Hepatocyte (in vitro differentiated cells): ENCODE measurements at regions not wholly inside any gene's neighbourhood (a gene's known extent, or its start where the extent isn't known, plus 50 kb on each side); places are given as distances from the start of the nearest gene placed in this dataset.

Experiments
- DNase-seq: peaks from one replicate; pipeline ENCODE4 v3.0.0-alpha.2; 2016; ENCODE audit warnings: low spot score
- H2AFZ ChIP-seq: fragments of 200-600 bp; sonication (generic); 2 replicates; pipeline ENCODE4 v1.6.0; 2016; ENCODE audit warnings: antibody characterized with exemption, mild to moderate bottlenecking
- H3K27ac ChIP-seq: fragments of 200-600 bp; sonication (generic); 2 replicates; pipeline ENCODE4 v1.5.1; 2016; ENCODE audit warnings: mild to moderate bottlenecking
- H3K27me3 ChIP-seq: fragments of 200-600 bp; sonication (generic); 2 replicates; pipeline ENCODE4 v1.6.1; 2016
- H3K36me3 ChIP-seq: fragments of 200-600 bp; sonication (generic); replicated peaks from 2 replicates; pipeline ENCODE4 v1.5.1; 2016; ENCODE audit warnings: low read depth; ENCODE audit not compliant: insufficient read depth
- H3K4me1 ChIP-seq: fragments of 200-600 bp; sonication (generic); 2 replicates; pipeline ENCODE4 v1.5.1; 2016; ENCODE audit warnings: mild to moderate bottlenecking, moderate library complexity; ENCODE audit not compliant: insufficient read depth
- H3K4me2 ChIP-seq: fragments of 200-600 bp; sonication (generic); 2 replicates; pipeline ENCODE4 v1.6.0; 2016
- H3K4me3 ChIP-seq: fragments of 200-600 bp; sonication (generic); 2 replicates; pipeline ENCODE4 v1.5.1; 2016; ENCODE audit warnings: mild to moderate bottlenecking
- H3K79me2 ChIP-seq: fragments of 200-600 bp; sonication (generic); 2 replicates; pipeline ENCODE4 v1.6.0; 2017; ENCODE audit warnings: mild to moderate bottlenecking
- H3K9me2 ChIP-seq: fragments of 200-600 bp; sonication (generic); replicated peaks from 2 replicates; pipeline ENCODE4 v1.6.0; 2017; ENCODE audit warnings: mild to moderate bottlenecking; ENCODE audit not compliant: insufficient read depth
- H3K9me3 ChIP-seq: fragments of 200-600 bp; sonication (generic); 2 replicates; pipeline ENCODE4 v1.5.1; 2016; ENCODE audit warnings: low read depth, mild to moderate bottlenecking
- H4K20me1 ChIP-seq: fragments of 200-600 bp; sonication (generic); 2 replicates; pipeline ENCODE4 v1.6.0; 2016; ENCODE audit warnings: mild to moderate bottlenecking; ENCODE audit not compliant: insufficient read depth, poor library complexity, severe bottlenecking
- EZH2 ChIP-seq: fragments of 200-600 bp; sonication (generic); IDR thresholded peaks from 2 replicates; pipeline ENCODE4 v1.6.1; 2016; ENCODE audit warnings: antibody characterized with exemption, mild to moderate bottlenecking, borderline replicate concordance
- EZH2phosphoT487 ChIP-seq: fragments of 200-600 bp; sonication (generic); IDR thresholded peaks from one replicate; pipeline ENCODE4 v1.6.1; 2018; ENCODE audit warnings: antibody characterized with exemption, mild to moderate bottlenecking, low read depth, moderate library complexity; ENCODE audit not compliant: unreplicated experiment, severe bottlenecking
- WGBS: methylation state at CpG from one replicate; pipeline ENCODE4 v1.1.6; 2016; ENCODE audit warnings: low lambda C conversion rate; ENCODE audit errors: missing lambda C conversion rate; 5-methylcytosine and 5-hydroxymethylcytosine counted together
- TF ChIP-seq, protein P1 (sequence below): fragments of 200-600 bp; sonication (generic); IDR thresholded peaks from 2 replicates; pipeline ENCODE4 v1.5.1; 2016; ENCODE audit warnings: antibody characterized with exemption, mild to moderate bottlenecking; ENCODE audit not compliant: poor library complexity

DNA sequence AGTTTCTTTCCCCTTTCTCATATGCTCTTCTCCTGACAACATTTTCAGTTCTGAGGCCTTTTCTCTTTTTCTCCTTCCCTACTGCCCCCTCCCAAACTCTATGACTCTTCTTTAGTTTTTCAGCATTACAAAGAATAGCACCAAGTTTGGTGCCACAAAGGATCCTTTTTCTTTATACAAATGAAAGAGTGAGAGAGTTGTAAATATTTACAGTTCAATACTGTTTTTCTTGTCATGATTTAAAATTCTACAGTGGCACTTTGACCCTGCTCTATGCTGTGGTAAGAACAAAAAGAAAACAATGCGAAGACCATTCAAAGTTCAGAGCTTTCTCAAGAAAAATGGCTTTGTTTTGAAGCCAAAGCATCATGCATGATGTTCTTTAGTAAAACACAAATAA, 667.9 kb upstream of the SGO1 start:
- no peaks in the 10 kb centered on the region for H3K9me2 ChIP-seq
- 74% methylated on average over 1 of the region's 1 CpG for WGBS
- no peaks in the 10 kb centered on the region for H3K79me2 ChIP-seq
- H4K20me1 ChIP-seq, result no peaks in the 10 kb centered on the region
- no peaks in the 10 kb centered on the region for H3K9me3 ChIP-seq
- H3K27me3 ChIP-seq, result no peaks in the 10 kb centered on the region
- H3K4me3 ChIP-seq, result no peak overlapping the region
- no peak overlapping the region for H3K27ac ChIP-seq
- H3K36me3 ChIP-seq, result no peaks in the 10 kb centered on the region
- TF ChIP-seq EZH2, result no peak
- no peak for TF ChIP-seq EZH2phosphoT487
- TF ChIP-seq, protein P1, sequence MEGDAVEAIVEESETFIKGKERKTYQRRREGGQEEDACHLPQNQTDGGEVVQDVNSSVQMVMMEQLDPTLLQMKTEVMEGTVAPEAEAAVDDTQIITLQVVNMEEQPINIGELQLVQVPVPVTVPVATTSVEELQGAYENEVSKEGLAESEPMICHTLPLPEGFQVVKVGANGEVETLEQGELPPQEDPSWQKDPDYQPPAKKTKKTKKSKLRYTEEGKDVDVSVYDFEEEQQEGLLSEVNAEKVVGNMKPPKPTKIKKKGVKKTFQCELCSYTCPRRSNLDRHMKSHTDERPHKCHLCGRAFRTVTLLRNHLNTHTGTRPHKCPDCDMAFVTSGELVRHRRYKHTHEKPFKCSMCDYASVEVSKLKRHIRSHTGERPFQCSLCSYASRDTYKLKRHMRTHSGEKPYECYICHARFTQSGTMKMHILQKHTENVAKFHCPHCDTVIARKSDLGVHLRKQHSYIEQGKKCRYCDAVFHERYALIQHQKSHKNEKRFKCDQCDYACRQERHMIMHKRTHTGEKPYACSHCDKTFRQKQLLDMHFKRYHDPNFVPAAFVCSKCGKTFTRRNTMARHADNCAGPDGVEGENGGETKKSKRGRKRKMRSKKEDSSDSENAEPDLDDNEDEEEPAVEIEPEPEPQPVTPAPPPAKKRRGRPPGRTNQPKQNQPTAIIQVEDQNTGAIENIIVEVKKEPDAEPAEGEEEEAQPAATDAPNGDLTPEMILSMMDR, result no peak
- no peak for DNase-seq
- peaks cover 5% of the 10 kb centered on the region for H3K4me1 ChIP-seq
- H3K4me2 ChIP-seq, result no peak overlapping the region
- H2AFZ ChIP-seq, result no peak overlapping the region

DNA sequence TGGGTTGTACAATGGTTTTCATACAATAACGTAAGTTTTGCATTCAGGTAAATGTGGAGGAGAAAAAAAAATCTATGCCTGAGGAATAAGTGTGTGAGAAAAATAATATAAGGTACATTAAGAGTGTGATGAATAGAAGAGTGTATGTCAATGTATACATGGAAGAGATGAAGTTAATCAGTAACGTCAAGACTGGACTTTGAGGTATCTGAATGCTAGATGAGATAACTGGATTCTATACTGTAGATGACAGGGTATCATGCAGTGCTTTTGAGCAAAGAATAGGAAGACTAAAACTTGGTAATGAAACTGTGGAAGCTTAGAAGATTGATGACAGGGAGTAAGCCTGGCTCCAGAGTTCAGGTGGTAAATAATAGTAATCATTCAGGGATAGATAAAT, 666.7 kb upstream of the SGO1 start:
- no peaks in the 10 kb centered on the region for H3K27me3 ChIP-seq
- WGBS, result 86% methylated on average over 2 of the region's 2 CpGs
- H3K4me3 ChIP-seq, result no peak overlapping the region
- no peaks in the 10 kb centered on the region for H3K36me3 ChIP-seq
- no peak for DNase-seq
- H3K9me2 ChIP-seq, result no peaks in the 10 kb centered on the region
- H3K9me3 ChIP-seq, result no peaks in the 10 kb centered on the region
- no peak overlapping the region for H3K27ac ChIP-seq
- peaks cover 5% of the 10 kb centered on the region for H3K4me1 ChIP-seq
- no peak overlapping the region for H3K4me2 ChIP-seq
- H3K79me2 ChIP-seq, result no peaks in the 10 kb centered on the region
- H2AFZ ChIP-seq, result no peak overlapping the region
- TF ChIP-seq EZH2 (no peak), EZH2phosphoT487 (no peak)
- TF ChIP-seq, protein P1, result no peak
- H4K20me1 ChIP-seq, result no peaks in the 10 kb centered on the region

DNA sequence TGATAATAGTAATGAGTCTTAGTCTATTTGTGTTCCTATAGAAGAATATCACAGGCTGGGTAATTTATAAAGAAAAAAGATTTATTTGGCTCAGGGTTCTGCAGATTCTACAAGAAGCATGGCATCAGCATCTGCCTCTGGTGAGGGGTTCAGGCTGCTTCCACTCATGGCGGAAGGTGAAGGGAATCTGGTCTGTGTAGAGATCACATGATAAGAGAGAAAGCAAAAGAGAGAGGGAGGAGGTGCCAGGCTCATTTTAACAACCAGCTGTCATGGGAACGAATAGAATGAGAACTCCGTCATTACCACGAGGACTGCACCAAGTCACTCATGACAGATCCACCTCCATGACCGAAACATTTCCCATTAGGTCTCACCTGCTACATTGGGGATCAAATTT, 664.0 kb upstream of the SGO1 start:
- no peak for TF ChIP-seq EZH2
- TF ChIP-seq, protein P1, result no peak
- Histone ChIP-seq H3K36me3 (no peaks in the 10 kb centered on the region), H3K9me3 (no peaks in the 10 kb centered on the region), H3K4me1 (peaks cover 5% of the 10 kb centered on the region), H3K27me3 (no peaks in the 10 kb centered on the region), H3K4me3 (no peak overlapping the region), H2AFZ (no peak overlapping the region), H3K27ac (no peak overlapping the region), H3K4me2 (no peak overlapping the region), H3K9me2 (no peaks in the 10 kb centered on the region), H4K20me1 (no peaks in the 10 kb centered on the region), H3K79me2 (no peaks in the 10 kb centered on the region)
- WGBS, result 75% methylated on average over 5 of the region's 5 CpGs
- no peak for DNase-seq

DNA sequence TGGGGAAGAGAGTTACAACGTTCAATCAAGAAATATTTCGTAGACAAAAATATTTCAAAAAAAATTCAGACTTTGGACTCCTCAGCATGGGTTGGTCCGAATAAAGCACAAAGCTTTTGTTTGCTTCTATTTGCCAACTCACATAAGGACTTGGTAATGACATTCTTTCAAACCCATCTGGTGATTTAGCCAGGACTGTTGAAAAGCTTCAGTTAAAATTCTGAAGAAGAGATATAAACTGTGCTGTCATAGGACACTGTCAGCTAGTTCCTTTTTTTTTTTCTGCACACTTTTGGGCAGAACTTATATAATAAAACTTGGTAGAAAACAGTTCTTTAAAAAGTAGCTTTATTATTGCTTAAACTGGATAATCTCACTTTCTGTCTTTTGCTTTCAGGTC, 660.8 kb upstream of the SGO1 start:
- no peaks in the 10 kb centered on the region for H3K27me3 ChIP-seq
- no peaks in the 10 kb centered on the region for H3K9me3 ChIP-seq
- H3K36me3 ChIP-seq, result no peaks in the 10 kb centered on the region
- no peak for TF ChIP-seq EZH2
- 64% methylated on average over 3 of the region's 3 CpGs for WGBS
- no peak overlapping the region for H3K4me3 ChIP-seq
- H3K79me2 ChIP-seq, result no peaks in the 10 kb centered on the region
- DNase-seq, result no peak
- no peak overlapping the region for H3K4me2 ChIP-seq
- peaks cover 15% of the 10 kb centered on the region for H3K4me1 ChIP-seq
- H2AFZ ChIP-seq, result no peak overlapping the region
- H3K27ac ChIP-seq, result no peak overlapping the region
- H4K20me1 ChIP-seq, result no peaks in the 10 kb centered on the region
- H3K9me2 ChIP-seq, result no peaks in the 10 kb centered on the region
